AG09319 (cell line): ENCODE measurements at regions not wholly inside any gene's neighbourhood (a gene's known extent, or its start where the extent isn't known, plus 50 kb on each side); places are given as distances from the start of the nearest gene placed in this dataset.
"Not testable (repeated sequence)": the region's sequence is repeated elsewhere in the genome, so short reads cannot be mapped to it uniquely, and the experiment has no call there.

ENCODE experiments used
- DNase-seq: peaks from one replicate; pipeline ENCODE4 v3.0.0-alpha.2; 2010; ENCODE audit warnings: low read depth; ENCODE audit errors: extremely low read depth
- CTCF ChIP-seq: IDR thresholded peaks from 2 replicates; pipeline ENCODE4 v1.5.1; 2011; ENCODE audit warnings: low read depth, mild to moderate bottlenecking, inconsistent platforms, low read length, moderate library complexity

DNA sequence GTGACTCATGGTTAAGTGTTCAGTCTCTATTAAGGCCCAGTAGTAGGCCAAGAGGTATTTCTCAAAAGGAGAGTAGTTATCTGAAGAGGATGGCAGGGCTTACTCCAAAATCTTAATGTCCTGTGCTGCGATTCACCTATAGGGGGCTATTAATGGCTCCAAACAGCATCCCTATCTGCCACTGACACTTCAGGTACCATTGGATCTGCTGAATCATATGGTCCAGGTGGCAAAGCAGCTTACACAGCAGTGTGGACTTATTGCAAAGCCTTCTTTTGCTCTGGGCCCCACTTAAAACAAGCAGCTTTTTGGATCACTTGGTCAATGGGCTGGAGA is 60.8 kb upstream of the ATP2B1 start:
- no peak for DNase-seq

GRCh38 chr12:89768586-89769482 is 60.2 kb upstream of the ATP2B1 start:
- peak; percentile 85 for DNase-seq
- TF ChIP-seq CTCF: no peak

More for the DNA sequence above, 60.8 kb upstream of the ATP2B1 start:
- TF ChIP-seq CTCF: no peak; the same call in 1 of the 2 replicates

DNA sequence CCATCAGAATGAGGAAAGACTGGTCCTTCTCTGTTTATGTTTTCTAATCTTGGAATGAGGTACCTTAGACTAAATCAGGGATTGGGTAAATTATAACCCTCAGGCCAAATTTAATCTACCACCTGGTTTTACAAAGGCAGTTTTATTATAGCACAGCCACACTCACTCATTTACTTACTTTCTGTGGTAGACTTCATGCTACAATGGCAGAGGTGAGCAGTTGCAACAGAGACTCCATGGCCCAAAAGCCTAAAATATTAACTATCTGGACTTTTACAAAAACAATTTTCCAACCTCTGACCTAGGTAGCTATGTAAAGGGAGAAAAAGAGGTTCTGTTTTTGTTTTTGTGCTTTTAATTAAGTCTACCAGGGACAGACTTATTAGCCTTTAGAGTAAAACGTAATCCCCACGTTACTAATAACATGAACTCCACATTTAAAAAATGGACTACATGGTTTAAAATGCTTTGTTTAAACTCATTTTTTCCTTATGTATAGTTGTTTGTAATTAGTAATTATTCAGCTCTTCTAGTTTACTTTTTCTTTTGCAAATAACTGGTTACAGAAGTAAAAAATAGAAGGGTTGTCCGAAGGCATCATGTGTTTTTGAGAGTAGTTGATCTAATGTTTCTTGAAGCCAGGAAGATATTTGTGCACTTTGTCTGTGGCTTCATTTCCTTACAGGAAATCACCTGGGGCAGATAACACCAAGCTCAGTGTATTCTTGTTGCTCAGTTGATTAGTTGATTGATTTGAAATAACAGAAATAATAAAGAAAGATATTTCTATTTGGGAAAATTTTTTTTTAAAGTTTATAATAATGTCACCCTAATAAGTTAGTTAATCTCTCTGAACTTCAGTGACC is 57.6 kb upstream of the ATP2B1 start:
- TF ChIP-seq CTCF: no peak
- no peak for DNase-seq

GRCh38 chr12:89764164-89764563 is 55.5 kb upstream of the ATP2B1 start:
- DNase-seq: not testable (repeated sequence)

DNA sequence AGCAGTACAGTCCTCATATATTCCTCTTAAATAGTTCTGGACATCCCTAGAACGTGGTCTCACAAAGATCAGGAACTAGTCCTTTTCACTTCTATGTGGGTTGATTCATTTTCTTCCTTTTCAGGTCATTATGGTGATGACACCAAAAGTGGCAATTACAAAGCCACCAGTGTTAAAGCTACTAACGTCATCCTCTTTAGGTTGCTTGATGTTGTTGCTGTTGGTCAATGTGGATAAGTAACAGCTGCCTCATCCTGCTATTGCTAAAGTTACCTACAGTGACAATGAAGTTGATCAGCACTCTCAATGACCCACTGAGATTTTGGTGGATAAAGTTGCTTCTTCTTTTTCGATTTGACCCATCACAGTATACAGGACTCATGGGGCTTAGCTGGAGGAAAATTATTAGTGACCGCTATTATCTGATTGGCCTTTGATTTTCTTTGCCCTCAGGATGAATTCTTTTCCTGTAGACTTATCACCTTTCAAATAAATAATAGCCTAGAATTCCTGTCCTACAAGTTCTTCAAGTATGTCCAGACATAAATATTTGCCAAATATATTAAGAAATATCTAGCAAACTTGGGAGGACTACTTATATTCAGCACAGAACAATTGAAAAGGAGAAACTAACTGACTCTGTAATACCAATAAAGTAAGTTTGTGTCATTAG is 54.0 kb upstream of the ATP2B1 start:
- TF ChIP-seq CTCF: no peak
- no peak for DNase-seq

DNA sequence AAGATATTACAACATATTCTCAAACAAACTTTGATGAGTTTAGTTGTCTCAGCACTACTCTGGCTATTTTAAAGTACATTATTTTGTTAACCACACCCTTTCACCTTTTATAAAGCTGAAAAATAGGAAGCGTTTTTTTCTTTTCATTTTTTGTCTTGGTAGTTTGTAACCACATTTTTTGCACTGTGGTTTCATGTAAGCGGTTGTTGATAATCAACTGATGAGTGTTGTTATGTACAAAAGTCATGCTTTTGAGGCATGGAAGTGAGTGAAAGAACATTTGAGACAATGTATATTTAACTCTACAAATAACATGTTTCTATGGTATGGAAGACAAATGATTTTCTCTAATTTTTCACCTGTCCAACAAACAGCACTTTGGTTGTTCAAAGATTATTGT is 52.1 kb upstream of the ATP2B1 start:
- no peak for TF ChIP-seq CTCF
- no peak for DNase-seq
